Osteocyte (in vitro differentiated cells): ENCODE measurements at regions not wholly inside any gene's neighbourhood (a gene's known extent, or its start where the extent isn't known, plus 50 kb on each side); places are given as distances from the start of the nearest gene placed in this dataset.
"Not testable (repeated sequence)": the region's sequence is repeated elsewhere in the genome, so short reads cannot be mapped to it uniquely, and the experiment has no call there.

Experiments used
- DNase-seq: peaks from one replicate; pipeline ENCODE4 v3.0.0; 2021; ENCODE audit warnings: mixed read lengths; ENCODE audit not compliant: unreplicated experiment; ENCODE audit errors: extremely low spot score
- H3K27ac Mint-ChIP-seq: one replicate; pipeline ENCODE4 v1.8.0; 2021; ENCODE audit warnings: mild to moderate bottlenecking, mixed read lengths; ENCODE audit not compliant: unreplicated experiment
- H3K27me3 Mint-ChIP-seq: one replicate; pipeline ENCODE4 v1.8.0; 2021; ENCODE audit warnings: mixed read lengths; ENCODE audit not compliant: unreplicated experiment
- H3K36me3 Mint-ChIP-seq: one replicate; pipeline ENCODE4 v1.8.0; 2021; ENCODE audit warnings: mixed read lengths; ENCODE audit not compliant: unreplicated experiment
- H3K4me1 Mint-ChIP-seq: one replicate; pipeline ENCODE4 v1.8.0; 2021; ENCODE audit warnings: mixed read lengths; ENCODE audit not compliant: unreplicated experiment
- H3K4me3 Mint-ChIP-seq: one replicate; pipeline ENCODE4 v1.8.0; 2021; ENCODE audit warnings: mild to moderate bottlenecking, moderate library complexity, mixed read lengths; ENCODE audit not compliant: unreplicated experiment
- H3K9me3 Mint-ChIP-seq: one replicate; pipeline ENCODE4 v1.8.0; 2021; ENCODE audit warnings: mixed read lengths; ENCODE audit not compliant: unreplicated experiment
- TF ChIP-seq, protein P1 (sequence below): fragments of 200-600 bp; sonication (generic); IDR thresholded peaks from 2 replicates; pipeline ENCODE4 v1.5.0; 2021; ENCODE audit warnings: antibody characterized with exemption, mild to moderate bottlenecking, moderate library complexity

DNA sequence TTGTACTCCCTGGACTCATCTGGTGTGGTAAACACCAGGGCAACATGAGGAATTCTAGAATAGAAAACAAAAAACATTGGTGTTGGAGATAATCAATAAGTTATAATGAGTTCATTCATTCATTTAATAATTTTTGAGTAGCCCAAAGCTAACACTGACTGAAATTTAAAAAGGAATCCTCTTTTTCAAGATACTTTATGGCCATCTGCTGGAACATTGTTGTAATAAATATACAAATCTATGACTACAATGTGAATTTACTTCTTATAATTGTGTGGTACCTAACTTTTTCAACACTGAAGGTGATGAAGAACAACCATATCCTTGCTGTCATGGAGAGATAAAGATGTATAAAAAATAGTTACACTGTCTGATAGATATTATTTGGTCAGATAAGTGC, 687.3 kb upstream of the MIS18BP1 start:
- H3K9me3 Mint-ChIP-seq, result no peaks in the 10 kb centered on the region
- no peaks in the 10 kb centered on the region for H3K4me1 Mint-ChIP-seq
- H3K27ac Mint-ChIP-seq, result no peak overlapping the region
- TF ChIP-seq, protein P1, sequence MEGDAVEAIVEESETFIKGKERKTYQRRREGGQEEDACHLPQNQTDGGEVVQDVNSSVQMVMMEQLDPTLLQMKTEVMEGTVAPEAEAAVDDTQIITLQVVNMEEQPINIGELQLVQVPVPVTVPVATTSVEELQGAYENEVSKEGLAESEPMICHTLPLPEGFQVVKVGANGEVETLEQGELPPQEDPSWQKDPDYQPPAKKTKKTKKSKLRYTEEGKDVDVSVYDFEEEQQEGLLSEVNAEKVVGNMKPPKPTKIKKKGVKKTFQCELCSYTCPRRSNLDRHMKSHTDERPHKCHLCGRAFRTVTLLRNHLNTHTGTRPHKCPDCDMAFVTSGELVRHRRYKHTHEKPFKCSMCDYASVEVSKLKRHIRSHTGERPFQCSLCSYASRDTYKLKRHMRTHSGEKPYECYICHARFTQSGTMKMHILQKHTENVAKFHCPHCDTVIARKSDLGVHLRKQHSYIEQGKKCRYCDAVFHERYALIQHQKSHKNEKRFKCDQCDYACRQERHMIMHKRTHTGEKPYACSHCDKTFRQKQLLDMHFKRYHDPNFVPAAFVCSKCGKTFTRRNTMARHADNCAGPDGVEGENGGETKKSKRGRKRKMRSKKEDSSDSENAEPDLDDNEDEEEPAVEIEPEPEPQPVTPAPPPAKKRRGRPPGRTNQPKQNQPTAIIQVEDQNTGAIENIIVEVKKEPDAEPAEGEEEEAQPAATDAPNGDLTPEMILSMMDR, result peak; percentile 31
- H3K4me3 Mint-ChIP-seq, result no peak overlapping the region
- no peaks in the 10 kb centered on the region for H3K36me3 Mint-ChIP-seq
- no peak for DNase-seq
- peaks cover 3% of the 10 kb centered on the region for H3K27me3 Mint-ChIP-seq

DNA sequence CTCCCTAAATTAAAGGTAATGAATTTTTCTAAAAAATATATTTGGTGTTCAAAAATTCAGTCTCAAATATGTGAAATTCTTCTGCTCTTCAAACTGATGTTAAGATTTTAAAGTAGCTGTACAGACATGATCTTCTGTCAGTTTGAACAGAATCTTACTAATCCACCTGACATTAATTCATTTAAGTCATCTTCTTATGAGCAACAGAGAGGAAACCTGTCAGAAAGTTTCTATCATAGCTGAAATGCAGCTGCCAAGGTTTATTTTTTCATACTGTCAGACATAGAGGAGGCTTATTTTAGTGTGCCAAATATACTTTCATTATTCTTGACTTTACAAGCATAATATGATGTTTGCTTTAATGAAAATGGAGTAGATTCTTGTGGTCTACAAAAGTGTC, 686.6 kb upstream of the MIS18BP1 start:
- Mint-ChIP-seq H3K4me1 (no peaks in the 10 kb centered on the region), H3K9me3 (no peaks in the 10 kb centered on the region), H3K36me3 (no peaks in the 10 kb centered on the region), H3K27ac (no peak overlapping the region), H3K27me3 (peaks cover 3% of the 10 kb centered on the region), H3K4me3 (no peak overlapping the region)
- DNase-seq, result no peak
- TF ChIP-seq, protein P1, result no peak

DNA sequence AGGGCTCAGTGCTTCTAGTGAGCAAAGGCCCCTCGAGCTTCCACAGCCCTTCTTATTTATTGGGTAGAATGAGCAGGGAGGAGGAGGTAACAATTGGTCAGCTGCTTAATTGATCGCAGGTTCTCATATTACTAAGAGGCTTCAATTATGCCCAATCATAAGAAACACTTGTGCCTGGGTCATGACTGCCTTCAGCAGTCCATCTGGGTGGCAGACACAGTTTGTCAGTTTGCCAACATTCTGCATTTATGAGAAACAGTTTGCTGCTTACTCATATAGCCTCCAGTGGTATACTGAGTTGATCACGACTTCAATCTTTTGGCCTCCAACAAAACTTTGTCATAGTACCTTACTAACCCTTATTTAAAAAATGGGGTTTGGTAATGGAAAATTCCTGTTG, 667.0 kb upstream of the MIS18BP1 start:
- H3K27ac Mint-ChIP-seq, H3K4me1 Mint-ChIP-seq, H3K4me3 Mint-ChIP-seq, DNase-seq, H3K27me3 Mint-ChIP-seq, H3K36me3 Mint-ChIP-seq: not testable (repeated sequence)
- H3K9me3 Mint-ChIP-seq, result peaks cover 12% of the 10 kb centered on the region

DNA sequence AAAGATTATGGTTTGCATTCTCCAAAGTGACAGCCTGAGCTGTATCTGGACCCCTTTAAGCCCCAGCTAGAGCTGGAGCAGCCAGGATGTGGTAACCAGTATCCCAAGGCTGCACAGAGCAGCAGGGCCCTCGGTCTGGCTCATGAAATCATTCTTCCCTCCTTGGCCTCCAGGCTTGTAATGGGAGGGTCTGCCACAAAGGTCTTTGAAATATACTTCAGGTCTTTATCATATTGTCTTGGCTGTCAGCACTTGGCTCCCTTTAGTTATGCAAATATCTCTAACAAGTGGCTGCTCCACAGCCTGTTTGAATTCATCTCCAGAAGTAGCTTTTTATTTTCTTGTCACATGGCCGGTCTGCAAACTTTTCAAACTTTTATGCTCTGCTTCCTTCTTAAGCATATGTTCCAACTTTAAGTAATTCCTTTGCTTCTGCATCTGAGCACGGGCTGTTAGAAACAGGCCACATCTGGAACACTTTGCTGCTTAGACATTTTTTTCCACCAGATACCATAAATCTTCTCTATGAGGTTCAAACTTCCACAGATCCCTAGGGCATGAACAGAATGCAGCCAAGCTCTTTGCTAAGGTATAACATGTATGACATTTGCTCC, 663.4 kb upstream of the MIS18BP1 start:
- H3K27me3 Mint-ChIP-seq, result no peaks in the 10 kb centered on the region
- no peaks in the 10 kb centered on the region for H3K36me3 Mint-ChIP-seq
- no peaks in the 10 kb centered on the region for H3K4me1 Mint-ChIP-seq
- H3K9me3 Mint-ChIP-seq, result peaks cover 24% of the 10 kb centered on the region
- DNase-seq, result no peak
- no peak overlapping the region for H3K4me3 Mint-ChIP-seq
- TF ChIP-seq, protein P1, result no peak
- H3K27ac Mint-ChIP-seq, result no peak overlapping the region

DNA sequence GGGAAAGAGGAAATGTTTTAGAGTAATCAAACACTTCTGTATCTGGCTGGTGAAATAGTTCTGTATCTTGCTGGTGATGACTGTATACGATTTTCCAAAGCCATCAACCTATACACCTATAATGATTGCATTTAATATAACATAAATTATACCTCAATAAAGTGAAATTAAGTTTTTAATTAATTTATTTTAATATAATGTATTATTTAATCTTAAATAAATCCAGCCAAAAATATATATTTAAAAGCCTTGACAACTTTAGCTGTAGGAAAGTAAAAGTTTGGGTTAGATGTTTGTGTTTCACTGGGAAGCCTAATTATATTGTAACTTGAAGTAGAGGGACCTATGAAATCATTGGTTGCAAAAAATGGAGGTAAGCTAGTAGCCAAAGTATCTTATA, 654.8 kb upstream of the MIS18BP1 start:
- no peaks in the 10 kb centered on the region for H3K27me3 Mint-ChIP-seq
- no peaks in the 10 kb centered on the region for H3K4me1 Mint-ChIP-seq
- TF ChIP-seq, protein P1, result no peak
- H3K9me3 Mint-ChIP-seq, result peaks cover 2% of the 10 kb centered on the region
- H3K4me3 Mint-ChIP-seq, result no peak overlapping the region
- H3K27ac Mint-ChIP-seq, result no peak overlapping the region
- H3K36me3 Mint-ChIP-seq, result no peaks in the 10 kb centered on the region
- DNase-seq, result no peak

DNA sequence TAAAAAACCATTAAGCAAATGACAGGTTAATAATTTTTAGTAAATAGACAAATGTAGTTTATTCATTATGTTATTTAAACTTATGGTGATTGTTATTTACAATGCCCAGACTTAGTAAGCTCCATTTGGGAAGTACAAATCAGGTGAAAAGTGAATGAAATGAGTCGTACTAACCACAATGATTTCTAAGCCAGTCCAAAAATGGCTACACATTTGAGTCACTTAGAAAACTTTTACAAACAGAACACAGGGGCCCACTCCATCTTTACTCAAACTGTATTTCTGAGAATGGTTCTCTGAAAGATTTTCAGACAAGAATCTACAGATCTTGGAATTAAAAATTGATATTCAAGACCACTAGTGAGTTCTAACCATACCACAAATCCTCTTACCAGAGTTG, 653.3 kb upstream of the MIS18BP1 start:
- no peaks in the 10 kb centered on the region for H3K36me3 Mint-ChIP-seq
- TF ChIP-seq, protein P1, result no peak

More for the DNA sequence above, 653.3 kb upstream of the MIS18BP1 start:
- no peak overlapping the region for H3K4me3 Mint-ChIP-seq
- H3K9me3 Mint-ChIP-seq, result no peaks in the 10 kb centered on the region
- no peak overlapping the region for H3K27ac Mint-ChIP-seq
- no peaks in the 10 kb centered on the region for H3K27me3 Mint-ChIP-seq
- no peak for DNase-seq
- no peaks in the 10 kb centered on the region for H3K4me1 Mint-ChIP-seq
